ENCODE measurements at regions not wholly inside any gene's neighbourhood (a gene's known extent, or its start where the extent isn't known, plus 50 kb on each side); places are given as distances from the start of the nearest gene placed in this dataset.

GRCh38 chr20:41951615-41952014, 333.4 kb upstream of the CHD6 start:
- DNase-seq (ENCODE audit: low spot score), result no peak

GRCh38 chr20:41939659-41940058, 321.5 kb upstream of the CHD6 start:
- no peak for DNase-seq (ENCODE audit: low spot score)

- DNase-seq (ENCODE audit: low spot score), result no peak
Observed at GRCh38 chr20:41938353-41938752, 320.2 kb upstream of the CHD6 start.

- no peak for DNase-seq (ENCODE audit: low spot score)
Observed at GRCh38 chr20:41935259-41935791, 317.1 kb upstream of the CHD6 start.

- DNase-seq (ENCODE audit: low spot score), result no peak
Observed at GRCh38 chr20:41932431-41932830, 314.3 kb upstream of the CHD6 start.

- DNase-seq (ENCODE audit: low spot score), result no peak
Observed at GRCh38 chr20:41927655-41928054, 309.5 kb upstream of the CHD6 start.

- no peak for DNase-seq (ENCODE audit: low spot score)
Observed at GRCh38 chr20:41927189-41927588, 309.0 kb upstream of the CHD6 start.

GRCh38 chr20:41925476-41925875, 307.3 kb upstream of the CHD6 start:
- DNase-seq (ENCODE audit: low spot score), result no peak

GRCh38 chr20:41923624-41924023, 305.4 kb upstream of the CHD6 start:
- DNase-seq (ENCODE audit: low spot score), result no peak

GRCh38 chr20:41913146-41913545, 295.0 kb upstream of the CHD6 start:
- DNase-seq (ENCODE audit: low spot score), result no peak

GRCh38 chr20:41910558-41910957, 292.4 kb upstream of the CHD6 start:
- DNase-seq (ENCODE audit: low spot score), result no peak

GRCh38 chr20:41905199-41905598, 287.0 kb upstream of the CHD6 start:
- DNase-seq (ENCODE audit: low spot score), result no peak

GRCh38 chr20:41903586-41903985, 285.4 kb upstream of the CHD6 start:
- DNase-seq (ENCODE audit: low spot score), result no peak

GRCh38 chr20:41902346-41902745, 284.2 kb upstream of the CHD6 start:
- DNase-seq (ENCODE audit: low spot score), result no peak

GRCh38 chr20:41900201-41900691, 282.1 kb upstream of the CHD6 start:
- no peak for DNase-seq (ENCODE audit: low spot score)

GRCh38 chr20:41897708-41898107, 279.5 kb upstream of the CHD6 start:
- no peak for DNase-seq (ENCODE audit: low spot score)

GRCh38 chr20:41895241-41896032, 277.3 kb upstream of the CHD6 start:
- no peak for DNase-seq (ENCODE audit: low spot score)

GRCh38 chr20:41894255-41894963, 276.2 kb upstream of the CHD6 start:
- no peak for DNase-seq (ENCODE audit: low spot score)

GRCh38 chr20:41892031-41892430, 273.9 kb upstream of the CHD6 start:
- no peak for DNase-seq (ENCODE audit: low spot score)

- no peak for DNase-seq (ENCODE audit: low spot score)
Observed at GRCh38 chr20:41889844-41890224, 271.7 kb upstream of the CHD6 start.

- DNase-seq (ENCODE audit: low spot score), result no peak
Observed at GRCh38 chr20:41889126-41889843, 271.1 kb upstream of the CHD6 start.

GRCh38 chr20:41888434-41888833, 270.3 kb upstream of the CHD6 start:
- DNase-seq (ENCODE audit: low spot score), result no peak

- DNase-seq (ENCODE audit: low spot score), result no peak
Observed at GRCh38 chr20:41887500-41887899, 269.3 kb upstream of the CHD6 start.

Data from AG08396 (cell line).